H9 (cell line): ENCODE measurements at regions not wholly inside any gene's neighbourhood (a gene's known extent, or its start where the extent isn't known, plus 50 kb on each side); places are given as distances from the start of the nearest gene placed in this dataset.

Source experiments
- DNase-seq: peaks from one replicate; pipeline ENCODE4 v3.0.0-alpha.2; 2017
- H2AFZ ChIP-seq: one replicate; pipeline ENCODE4 v1.6.1; 2013; ENCODE audit warnings: mild to moderate bottlenecking, low read length, control low read depth, moderate library complexity
- H2AK5ac ChIP-seq: 2 replicates; pipeline ENCODE4 v1.6.1; 2013; ENCODE audit warnings: low read length, control low read depth, mixed read lengths; ENCODE audit not compliant: insufficient read length
- H2BK120ac ChIP-seq: one replicate; pipeline ENCODE4 v1.6.1; 2013; ENCODE audit warnings: low read depth, mild to moderate bottlenecking, low read length, control low read depth, inconsistent platforms; ENCODE audit not compliant: poor library complexity, severe bottlenecking
- H2BK12ac ChIP-seq: 2 replicates; pipeline ENCODE4 v1.6.1; 2013; ENCODE audit warnings: low read length, control low read depth, mixed read lengths, low read depth; ENCODE audit not compliant: insufficient read length
- H2BK15ac ChIP-seq: 2 replicates; pipeline ENCODE4 v1.6.1; 2013; ENCODE audit warnings: low read depth, low read length, control low read depth
- H2BK20ac ChIP-seq: one replicate; pipeline ENCODE4 v1.6.1; 2013; ENCODE audit warnings: low read depth, mild to moderate bottlenecking, low read length, control low read depth, inconsistent platforms; ENCODE audit not compliant: poor library complexity, severe bottlenecking
- H2BK5ac ChIP-seq: 2 replicates; pipeline ENCODE4 v1.6.1; 2013; ENCODE audit warnings: low read length, control low read depth, mixed read lengths; ENCODE audit not compliant: insufficient read length
- H3K14ac ChIP-seq: 2 replicates; pipeline ENCODE4 v1.6.1; 2013; ENCODE audit warnings: low read length, control low read depth; ENCODE audit not compliant: insufficient read depth
- H3K18ac ChIP-seq: 2 replicates; pipeline ENCODE4 v1.6.1; 2013; ENCODE audit warnings: low read depth, mild to moderate bottlenecking, mixed read lengths, low read length, control low read depth; ENCODE audit not compliant: insufficient read length
- H3K23ac ChIP-seq: 2 replicates; pipeline ENCODE4 v1.6.1; 2013; ENCODE audit warnings: low read length, control low read depth, mixed read lengths, low read depth; ENCODE audit not compliant: insufficient read length
- H3K23me2 ChIP-seq: 2 replicates; pipeline ENCODE4 v1.6.1; 2013; ENCODE audit warnings: low read depth, mild to moderate bottlenecking, mixed read lengths, low read length, control low read depth; ENCODE audit not compliant: insufficient read length, poor library complexity, severe bottlenecking
- H3K27ac ChIP-seq: 2 replicates; pipeline ENCODE4 v1.5.1; 2013; ENCODE audit warnings: low read length, control low read depth, mixed read lengths, low read depth; ENCODE audit not compliant: insufficient read length
- H3K27me3 ChIP-seq: 2 replicates; pipeline ENCODE4 v1.6.1; 2013; ENCODE audit warnings: low read length, control low read depth, inconsistent platforms; ENCODE audit not compliant: insufficient read depth
- H3K4ac ChIP-seq: 2 replicates; pipeline ENCODE4 v1.6.1; 2013; ENCODE audit warnings: low read depth, mild to moderate bottlenecking, control low read depth, inconsistent platforms, low read length, moderate library complexity
- H3K4me1 ChIP-seq: 2 replicates; pipeline ENCODE4 v1.6.1; 2013; ENCODE audit warnings: low read length, control low read depth, inconsistent platforms; ENCODE audit not compliant: insufficient read depth
- H3K4me2 ChIP-seq: 2 replicates; pipeline ENCODE4 v1.6.1; 2013; ENCODE audit warnings: low read length, control low read depth, mixed read lengths; ENCODE audit not compliant: insufficient read length, insufficient read depth
- H3K56ac ChIP-seq: 2 replicates; pipeline ENCODE4 v1.6.1; 2013; ENCODE audit warnings: low read depth, mild to moderate bottlenecking, mixed read lengths, low read length, control low read depth; ENCODE audit not compliant: insufficient read length
- H3K79me1 ChIP-seq: 2 replicates; pipeline ENCODE4 v1.6.1; 2013; ENCODE audit warnings: low read depth, mild to moderate bottlenecking, moderate library complexity, low read length, control low read depth, inconsistent platforms; ENCODE audit not compliant: insufficient read depth, poor library complexity, severe bottlenecking
- H3K79me2 ChIP-seq: 2 replicates; pipeline ENCODE4 v1.6.1; 2013; ENCODE audit warnings: low read length, control low read depth, inconsistent platforms; ENCODE audit not compliant: insufficient read depth
- H3K9ac ChIP-seq: 2 replicates; pipeline ENCODE4 v1.6.1; 2013; ENCODE audit warnings: low read length, control low read depth, mixed read lengths; ENCODE audit not compliant: insufficient read length; ENCODE audit errors: extremely low read depth
- H3K9me3 ChIP-seq: one replicate; pipeline ENCODE4 v1.6.1; 2013; ENCODE audit warnings: low read depth, low read length, inconsistent platforms; ENCODE audit not compliant: control insufficient read depth
- H3T11ph ChIP-seq: one replicate; pipeline ENCODE4 v1.6.1; 2013; ENCODE audit warnings: mild to moderate bottlenecking, low read length, control low read depth, inconsistent platforms
- H4K20me1 ChIP-seq: one replicate; pipeline ENCODE4 v1.6.1; 2013; ENCODE audit not compliant: control insufficient read depth, insufficient read length, insufficient read depth
- H4K5ac ChIP-seq: 2 replicates; pipeline ENCODE4 v1.6.1; 2013; ENCODE audit warnings: low read depth, mild to moderate bottlenecking, mixed read lengths, low read length, control low read depth; ENCODE audit not compliant: insufficient read length
- H4K8ac ChIP-seq: replicated peaks from 2 replicates; pipeline ENCODE4 v1.6.1; 2013; ENCODE audit warnings: low read length, control low read depth, mixed read lengths, low read depth; ENCODE audit not compliant: insufficient read length
- H4K91ac ChIP-seq: 2 replicates; pipeline ENCODE4 v1.6.1; 2013; ENCODE audit warnings: low read depth, mild to moderate bottlenecking, moderate library complexity, mixed read lengths, low read length, control low read depth; ENCODE audit not compliant: insufficient read length
- H3K27ac Mint-ChIP-seq, 3 experiments: 2 replicates in 2 of 3; 3 replicates in 1 of 3; pipeline ENCODE4 v1.8.0; 2020 to 2021; ENCODE audit warnings: mixed read lengths in 3 of 3, mild to moderate bottlenecking in 1 of 3, moderate library complexity in 1 of 3
- H3K27me3 Mint-ChIP-seq: 2 replicates; pipeline ENCODE4 v1.8.0; 2021; ENCODE audit warnings: low read depth, mild to moderate bottlenecking, moderate library complexity, mixed read lengths
- H3K36me3 Mint-ChIP-seq, 3 experiments: 2 replicates in 2 of 3; 3 replicates in 1 of 3; pipeline ENCODE4 v1.8.0; 2020 to 2021; ENCODE audit warnings: low read depth in 3 of 3, mixed read lengths in 3 of 3; ENCODE audit not compliant: insufficient read depth in 1 of 3
- H3K4me1 Mint-ChIP-seq, 2 experiments: 2 replicates each; pipeline ENCODE4 v1.8.0; 2020; ENCODE audit warnings: mixed read lengths in 2 of 2
- H3K4me3 Mint-ChIP-seq, 2 experiments: 2 replicates in 1 of 2; 3 replicates in 1 of 2; pipeline ENCODE4 v1.8.0; 2020 to 2021; ENCODE audit warnings: mild to moderate bottlenecking in 2 of 2, mixed read lengths in 2 of 2, moderate library complexity in 1 of 2
- H3K9me3 Mint-ChIP-seq, 2 experiments: 2 replicates in 1 of 2; 3 replicates in 1 of 2; pipeline ENCODE4 v1.8.0; 2020; ENCODE audit warnings: mild to moderate bottlenecking in 2 of 2, mixed read lengths in 2 of 2, moderate library complexity in 1 of 2
- CTCF ChIP-seq: fragments of 200-600 bp; sonication (generic); conservative IDR thresholded peaks from 3 replicates; pipeline ENCODE4 v1.8.0; 2021; ENCODE audit warnings: antibody characterized with exemption, mild to moderate bottlenecking
- WGBS: extraction: QIAGEN DNeasy Blood & Tissue Kit; methylation state at CpG from one replicate; pipeline ENCODE4 v1.1.7; 2013; ENCODE audit warnings: missing lambda C conversion rate, low lambda C conversion rate, mixed read lengths; ENCODE audit not compliant: insufficient read length; ENCODE audit errors: extremely low coverage; 5-methylcytosine and 5-hydroxymethylcytosine counted together

- H3K4me1 ChIP-seq: peaks cover 5% of the 10 kb centered on the region; the same call in 1 of the 2 replicates
- H2BK15ac ChIP-seq: no peak overlapping the region
- no peaks in the 10 kb centered on the region for H3K9me3 ChIP-seq
- no peak overlapping the region for H2AFZ ChIP-seq
- peak; percentile 60 for DNase-seq
- H3K79me1 ChIP-seq: no peaks in the 10 kb centered on the region
- no peaks in the 10 kb centered on the region; the same call in 1 of the 2 replicates for H3K27me3 Mint-ChIP-seq
- no peak overlapping the region for H4K5ac ChIP-seq
- H3K27ac Mint-ChIP-seq: no peak overlapping the region
- H3K9ac ChIP-seq: no peak overlapping the region
- no peak overlapping the region for H3K27ac ChIP-seq
- H3K14ac ChIP-seq: no peak overlapping the region
- peaks cover 0 to under 1% (median 0%) of the 10 kb centered on the region in 3 experiments; a peak in 1 of 7 replicates for H3K36me3 Mint-ChIP-seq
- H2BK20ac ChIP-seq: no peak overlapping the region
- H4K8ac ChIP-seq: no peak overlapping the region
- no peak overlapping the region for H2BK120ac ChIP-seq
- peak; percentile 88 for TF ChIP-seq CTCF
- H2BK5ac ChIP-seq: no peak overlapping the region
- H3K27me3 ChIP-seq: no peaks in the 10 kb centered on the region
- no peak overlapping the region for H3K4ac ChIP-seq
- no CpG with 5 or more reads among the region's 6 CpGs for WGBS
- H3K23me2 ChIP-seq: no peaks in the 10 kb centered on the region
- H3K56ac ChIP-seq: no peak overlapping the region
- peak overlapping the region in 1 of 2 experiments; percentile 31; a peak in 2 of 5 replicates for H3K4me3 Mint-ChIP-seq
- H3K23ac ChIP-seq: no peak overlapping the region
- no peak overlapping the region for H3K18ac ChIP-seq
- no peaks in the 10 kb centered on the region for H3K79me2 ChIP-seq
- H3K4me2 ChIP-seq: no peak overlapping the region
- H3K9me3 Mint-ChIP-seq: peaks cover 0 to 2% of the 10 kb centered on the region in 2 experiments; a peak in 3 of 5 replicates
- H3K4me1 Mint-ChIP-seq: peaks cover 36 to 37% of the 10 kb centered on the region in 2 experiments
- H2AK5ac ChIP-seq: no peak overlapping the region
- no peak overlapping the region for H3T11ph ChIP-seq
- H2BK12ac ChIP-seq: no peak overlapping the region
- no peak overlapping the region for H4K91ac ChIP-seq
- no peaks in the 10 kb centered on the region for H4K20me1 ChIP-seq
Observed at GRCh38 chr5:92909602-92909962, 671.4 kb downstream of the NR2F1-AS1 start.
